NCI-H2171 treated with DMSO at 0.1 percent for 48 hours (cell line): ENCODE measurements at regions not wholly inside any gene's neighbourhood (a gene's known extent, or its start where the extent isn't known, plus 50 kb on each side); places are given as distances from the start of the nearest gene placed in this dataset.
A peak's percentile ranks its signal among the peaks of the same experiment; 100 is the strongest.

ENCODE experiments used
- DNase-seq: peaks from one replicate; lab custom pipeline; 2025; lab: John Stamatoyannopoulos, UW

DNA sequence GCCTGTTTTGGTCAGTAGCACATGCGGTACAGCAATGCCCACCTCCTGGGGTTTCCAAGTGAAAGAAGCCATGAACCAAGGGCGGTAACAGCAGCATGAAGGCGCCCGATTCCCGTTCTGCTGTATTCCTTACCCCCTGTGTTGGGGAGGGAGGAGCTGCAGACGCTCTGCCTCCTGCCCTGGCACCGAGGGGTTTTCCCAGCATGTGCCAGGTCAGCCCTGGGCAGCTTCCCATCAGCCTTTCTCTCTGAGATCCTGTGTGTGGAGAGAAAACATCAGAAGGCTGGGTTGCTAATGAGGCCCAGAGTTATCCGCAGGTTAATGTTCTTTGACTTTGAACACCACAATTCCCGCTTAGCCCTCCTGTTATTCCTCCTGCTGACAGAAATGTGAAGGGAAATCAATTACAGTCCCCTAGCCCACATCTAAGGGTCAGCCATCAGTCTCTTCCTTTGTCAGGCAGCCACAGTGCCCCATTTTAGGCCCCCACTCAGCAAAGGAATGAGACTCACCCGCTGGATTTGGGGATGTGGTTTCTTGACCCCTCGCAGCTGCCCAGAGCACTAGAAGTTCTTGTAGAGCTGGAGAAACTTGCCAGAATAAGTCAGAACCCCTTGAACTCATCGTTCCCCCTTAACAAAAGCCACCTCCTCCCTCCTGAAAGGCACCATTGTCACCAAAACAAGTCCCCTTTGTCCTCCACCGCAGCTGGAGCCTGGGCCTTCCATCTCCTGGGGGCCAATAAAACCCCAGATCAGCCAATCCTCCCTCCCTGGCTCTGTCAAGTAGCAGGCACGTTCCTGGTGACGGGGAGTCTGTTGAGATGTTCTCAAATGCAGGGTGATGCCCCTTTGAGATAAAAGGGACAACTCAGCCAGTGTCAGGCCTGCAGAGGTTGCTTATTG, 168.5 kb downstream of the KATNIP start:
- DNase-seq: no peak

- no peak for DNase-seq
These were observed 169.1 kb downstream of the KATNIP start for GRCh38 chr16:27719106-27719445.

GRCh38 chr16:27720731-27721530, 171.0 kb downstream of the KATNIP start:
- no peak for DNase-seq

DNA sequence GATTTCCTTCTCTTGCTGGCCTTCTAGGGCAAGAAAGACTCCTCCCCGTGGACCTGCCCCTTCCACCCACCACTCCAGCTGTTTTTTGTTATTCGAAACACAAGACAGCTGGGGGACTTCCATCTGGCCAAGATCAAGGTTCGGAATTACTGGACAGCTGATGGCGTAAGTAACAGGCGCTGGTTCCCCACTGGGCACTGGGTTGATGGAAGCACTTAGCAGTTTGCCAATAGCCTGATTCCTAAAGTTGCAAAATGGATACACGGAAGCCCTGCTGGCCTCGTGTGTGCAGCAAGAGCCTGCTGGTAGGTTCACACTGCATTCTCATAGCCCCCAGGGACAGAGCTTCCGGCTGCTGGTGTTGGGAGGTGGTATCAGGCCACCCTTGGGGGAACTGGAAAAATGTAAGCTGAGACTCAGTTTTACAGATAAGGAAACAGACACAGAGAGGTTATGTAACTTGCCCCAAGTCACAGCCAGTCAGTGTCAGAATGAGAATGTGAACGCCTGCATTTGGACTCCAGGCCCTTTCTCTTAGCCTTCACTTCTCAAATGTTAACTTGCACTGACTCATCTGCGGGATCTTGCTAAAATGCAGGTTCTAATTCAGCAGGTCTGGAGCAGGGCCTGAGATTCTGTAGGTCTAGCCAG, 171.7 kb downstream of the KATNIP start:
- peak; percentile 16 for DNase-seq

DNA sequence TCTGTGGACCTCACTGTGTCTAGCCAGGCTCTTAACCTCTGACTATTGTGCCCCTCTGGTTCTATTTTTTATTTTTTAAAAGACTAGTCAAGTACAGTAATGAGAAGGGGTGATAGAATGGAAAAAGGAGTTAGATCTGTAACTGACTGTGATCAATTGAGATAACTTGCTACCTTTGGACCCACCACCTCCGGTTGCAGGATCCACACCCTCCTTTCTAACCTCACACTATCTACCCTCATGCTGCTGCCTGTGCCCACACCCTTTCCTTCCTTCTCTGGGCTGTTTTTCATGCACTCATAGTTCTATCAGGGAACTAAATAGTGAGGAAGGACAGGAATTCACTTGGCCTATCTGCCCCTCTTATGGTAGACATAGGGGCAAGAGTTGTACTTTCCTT, 172.3 kb downstream of the KATNIP start:
- DNase-seq: no peak

DNA sequence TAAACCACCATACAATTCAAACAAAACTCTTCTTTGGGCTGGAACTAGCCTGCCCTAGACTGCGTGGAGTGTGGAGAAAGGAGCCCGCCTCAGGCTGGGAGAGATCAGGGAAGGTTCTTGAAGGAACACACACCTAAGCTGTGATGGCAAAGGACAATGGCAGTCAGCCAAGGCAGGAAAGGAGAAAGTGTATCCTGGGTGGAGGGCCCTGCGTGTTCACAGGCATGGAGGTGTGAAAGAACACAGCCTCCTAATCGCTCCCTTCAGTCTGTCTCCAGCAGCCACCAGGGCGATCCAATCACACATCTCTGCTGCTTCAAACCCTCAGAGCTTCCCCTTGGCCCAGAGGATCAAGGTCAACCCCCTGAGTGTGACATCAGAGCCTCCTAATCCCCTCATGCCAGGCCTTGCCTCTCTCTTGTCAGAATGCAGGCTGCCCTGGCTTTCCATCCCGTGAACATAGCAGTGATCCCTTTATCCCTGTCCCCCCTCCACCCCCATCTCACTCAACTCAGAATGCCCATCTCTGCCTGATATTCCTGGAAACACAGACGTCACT, 173.0 kb downstream of the KATNIP start:
- DNase-seq: no peak

- DNase-seq: peak; percentile 77
These were observed 174.0 kb downstream of the KATNIP start for GRCh38 chr16:27723711-27724481.

- DNase-seq: peak; percentile 97
These were observed 174.7 kb downstream of the KATNIP start for GRCh38 chr16:27724482-27725235.

DNA sequence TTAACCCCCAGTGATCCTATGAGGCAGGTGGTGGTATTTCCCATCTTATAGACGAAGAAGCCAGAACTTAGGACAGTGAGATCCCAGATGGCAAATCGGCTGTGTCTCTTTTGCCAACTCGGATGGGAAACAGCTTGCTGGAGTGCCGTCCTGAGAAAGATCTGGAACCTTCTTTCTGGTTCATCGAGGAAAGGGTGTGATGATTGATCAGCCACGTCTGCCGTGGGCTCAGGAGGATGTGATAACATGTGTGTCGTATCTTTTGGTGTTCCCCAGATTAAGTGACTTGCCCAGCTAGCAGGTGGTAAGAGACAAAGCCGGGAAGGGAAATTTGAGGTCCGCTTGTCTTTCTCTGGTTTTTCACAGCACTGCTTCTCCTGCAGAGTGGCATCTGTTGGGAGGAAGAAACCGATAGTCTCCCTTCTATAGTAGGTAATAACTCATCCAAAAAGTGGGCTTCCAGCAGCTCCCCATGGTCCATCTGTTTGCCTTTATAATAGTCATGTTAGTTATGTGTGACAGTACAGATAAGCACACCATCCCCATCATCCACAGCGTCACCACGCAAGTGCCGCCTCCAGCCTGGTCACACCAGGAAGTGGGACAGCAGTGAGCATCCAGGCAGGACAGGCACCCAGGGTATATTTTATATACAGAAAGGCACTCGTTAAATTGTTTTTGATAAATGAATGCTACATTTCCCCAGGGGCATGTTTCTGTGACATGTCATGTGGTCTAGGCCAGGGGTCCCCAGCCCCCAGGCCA, 175.5 kb downstream of the KATNIP start:
- DNase-seq: no peak

GRCh38 chr16:27726621-27727261, 176.8 kb downstream of the KATNIP start:
- no peak for DNase-seq

DNA sequence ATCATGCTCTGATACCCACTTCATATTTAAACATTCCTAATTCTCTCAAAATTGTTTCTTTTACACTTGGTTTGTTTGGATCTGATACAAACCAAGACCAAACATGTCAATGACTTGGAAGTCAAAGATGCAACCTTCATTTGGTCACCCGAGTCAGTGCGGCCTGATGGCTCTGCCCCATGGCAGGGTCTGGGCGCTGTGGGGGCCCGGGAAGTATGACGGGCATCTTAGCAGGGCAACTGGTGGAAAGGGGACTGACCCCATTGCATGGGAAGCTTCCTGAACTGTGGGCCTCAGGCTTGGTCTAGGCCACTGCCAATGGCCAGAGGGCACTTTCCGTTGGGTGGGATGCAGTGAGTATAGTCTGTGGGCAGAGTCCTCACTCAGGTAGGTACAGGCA, 178.0 kb downstream of the KATNIP start:
- DNase-seq: no peak

GRCh38 chr16:27728691-27729090, 178.7 kb downstream of the KATNIP start:
- DNase-seq: peak; percentile 65

DNA sequence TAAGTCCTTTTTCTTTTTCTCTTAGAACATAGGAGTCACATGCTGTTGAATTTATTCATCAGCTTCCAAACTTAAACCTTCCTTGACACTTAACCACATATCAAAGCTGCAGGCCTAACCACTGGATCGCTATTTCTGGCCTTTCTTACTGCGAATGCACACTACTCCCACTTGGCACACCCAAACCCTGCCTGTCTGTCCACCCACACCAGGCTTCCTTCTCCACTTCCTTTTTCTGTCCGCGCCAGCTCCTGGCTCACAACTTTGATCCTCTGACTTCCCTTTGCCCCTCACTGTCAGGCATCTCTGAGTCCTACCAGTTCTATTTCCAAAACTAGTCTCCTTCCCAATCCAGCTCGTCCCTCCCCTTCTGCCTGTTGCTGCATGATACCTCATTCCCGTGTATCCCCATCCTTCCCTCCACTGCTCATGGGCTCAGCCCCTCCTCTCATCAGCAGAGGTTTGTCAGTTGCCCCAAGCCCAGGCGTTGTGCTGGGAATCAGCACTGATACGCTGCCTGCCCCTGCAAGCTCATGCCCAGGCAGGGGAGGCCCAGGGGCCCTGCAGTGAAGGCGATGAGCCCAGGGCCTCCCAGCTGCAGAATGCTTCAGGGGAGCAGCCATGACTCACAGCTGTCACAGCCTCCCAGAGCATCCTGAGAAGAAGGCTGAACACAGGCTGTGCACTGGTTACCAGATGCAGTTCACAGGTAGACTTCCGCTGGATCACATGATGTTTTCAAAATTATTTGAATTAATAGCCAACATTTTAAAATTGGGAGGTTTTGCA, 179.8 kb downstream of the KATNIP start:
- peak; percentile 43 for DNase-seq

- DNase-seq: no peak
These were observed 180.8 kb downstream of the KATNIP start for GRCh38 chr16:27730661-27731210.

- no peak for DNase-seq
These were observed 185.1 kb downstream of the KATNIP start for GRCh38 chr16:27735031-27735430.

DNA sequence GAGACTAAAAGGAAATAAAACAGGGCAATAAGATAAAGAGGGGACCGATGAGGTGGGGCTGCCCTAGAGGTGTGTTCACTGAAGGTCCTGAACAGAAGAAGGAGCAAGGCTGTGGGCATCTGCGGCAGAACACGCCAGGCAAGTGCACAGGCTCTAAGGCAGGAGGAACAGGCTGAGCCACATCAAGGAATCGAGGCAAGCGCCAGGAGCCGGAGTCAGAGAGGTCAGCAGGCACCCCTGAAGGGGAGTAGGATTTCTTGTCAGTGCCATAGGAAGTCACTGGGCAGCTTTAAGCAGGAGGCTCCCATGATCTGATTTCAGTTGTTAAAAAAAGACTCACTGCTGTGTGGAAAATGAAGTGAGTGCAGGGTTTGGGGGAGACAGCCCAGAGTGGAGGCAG, 186.5 kb downstream of the KATNIP start:
- no peak for DNase-seq

DNA sequence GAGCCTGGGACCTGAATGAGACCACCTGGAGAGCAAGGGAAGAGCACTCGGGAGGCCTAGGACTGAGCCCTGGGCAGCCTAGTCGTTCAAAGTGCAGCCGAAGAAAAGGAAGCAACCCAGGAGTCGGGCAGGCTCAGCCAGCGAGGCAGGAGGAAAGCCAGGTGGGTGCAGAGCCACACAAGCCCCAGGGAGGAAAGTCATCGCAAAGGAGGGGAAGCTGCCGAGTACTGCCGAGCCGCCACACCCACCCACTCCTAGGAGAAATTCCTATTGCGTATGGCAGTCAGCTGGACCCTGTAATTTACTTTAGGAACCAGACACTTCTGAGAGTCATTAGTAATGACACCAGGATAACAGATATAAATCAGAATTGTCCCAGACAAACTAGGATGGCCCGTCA, 187.6 kb downstream of the KATNIP start:
- no peak for DNase-seq
